ENCODE measurements at regions not wholly inside any gene's neighbourhood (a gene's known extent, or its start where the extent isn't known, plus 50 kb on each side); places are given as distances from the start of the nearest gene placed in this dataset.
A peak's percentile ranks its signal among the peaks of the same experiment; 100 is the strongest.

- Histone ChIP-seq H3K4me3 (ENCODE audit: low read length) (no peak overlapping the region), H3K27ac (ENCODE audit: low read length) (peak overlapping the region; percentile 48), H3K4me1 (ENCODE audit: control insufficient read depth, insufficient read depth, low read length) (peaks cover 21% of the 10 kb centered on the region), H3K27me3 (ENCODE audit: control insufficient read depth, insufficient read depth, low read length) (no peaks in the 10 kb centered on the region), H3K9me3 (ENCODE audit: control insufficient read depth, low read depth, low read length) (no peaks in the 10 kb centered on the region), H3K36me3 (ENCODE audit: control insufficient read depth, insufficient read depth, low read length) (no peaks in the 10 kb centered on the region)
- DNase-seq, result peak; percentile 53 to 82
- 60% methylated on average over 1 of the region's 2 CpGs for WGBS (ENCODE audit: insufficient coverage, low lambda C conversion rate)
These were observed 103.0 kb upstream of the MAML3 start for GRCh38 chr4:140256941-140257340.

- DNase-seq, result peak in 1 of 2 donors; percentile 65
- peaks cover 21% of the 10 kb centered on the region for H3K4me1 ChIP-seq (ENCODE audit: control insufficient read depth, insufficient read depth, low read length)
- no CpG with 5 or more reads among the region's 2 CpGs for WGBS (ENCODE audit: insufficient coverage, low lambda C conversion rate)
- no peaks in the 10 kb centered on the region for H3K36me3 ChIP-seq (ENCODE audit: control insufficient read depth, insufficient read depth, low read length)
- H3K4me3 ChIP-seq (ENCODE audit: low read length), result no peak overlapping the region
- no peaks in the 10 kb centered on the region for H3K27me3 ChIP-seq (ENCODE audit: control insufficient read depth, insufficient read depth, low read length)
- H3K9me3 ChIP-seq (ENCODE audit: control insufficient read depth, low read depth, low read length), result no peaks in the 10 kb centered on the region
- peak overlapping the region; percentile 48 for H3K27ac ChIP-seq (ENCODE audit: low read length)
These were observed 102.4 kb upstream of the MAML3 start for GRCh38 chr4:140256335-140256734.

GRCh38 chr4:140255927-140256326 is 101.9 kb upstream of the MAML3 start:
- Histone ChIP-seq H3K27ac (ENCODE audit: low read length) (no peak overlapping the region), H3K4me1 (ENCODE audit: control insufficient read depth, insufficient read depth, low read length) (peaks cover 21% of the 10 kb centered on the region), H3K4me3 (ENCODE audit: low read length) (no peak overlapping the region), H3K9me3 (ENCODE audit: control insufficient read depth, low read depth, low read length) (no peaks in the 10 kb centered on the region), H3K36me3 (ENCODE audit: control insufficient read depth, insufficient read depth, low read length) (no peaks in the 10 kb centered on the region), H3K27me3 (ENCODE audit: control insufficient read depth, insufficient read depth, low read length) (no peaks in the 10 kb centered on the region)
- DNase-seq, result no peak
- WGBS (ENCODE audit: insufficient coverage, low lambda C conversion rate), result no CpG with 5 or more reads among the region's 1 CpG

GRCh38 chr4:140255467-140255866 is 101.5 kb upstream of the MAML3 start:
- H3K27ac ChIP-seq (ENCODE audit: low read length), result no peak overlapping the region
- WGBS (ENCODE audit: insufficient coverage, low lambda C conversion rate), result no CpG with 5 or more reads among the region's 5 CpGs
- no peak overlapping the region for H3K4me3 ChIP-seq (ENCODE audit: low read length)
- no peaks in the 10 kb centered on the region for H3K27me3 ChIP-seq (ENCODE audit: control insufficient read depth, insufficient read depth, low read length)
- no peak for DNase-seq
- no peaks in the 10 kb centered on the region for H3K9me3 ChIP-seq (ENCODE audit: control insufficient read depth, low read depth, low read length)
- peaks cover 21% of the 10 kb centered on the region for H3K4me1 ChIP-seq (ENCODE audit: control insufficient read depth, insufficient read depth, low read length)
- H3K36me3 ChIP-seq (ENCODE audit: control insufficient read depth, insufficient read depth, low read length), result no peaks in the 10 kb centered on the region

GRCh38 chr4:140254651-140255299 is 100.8 kb upstream of the MAML3 start:
- Histone ChIP-seq H3K27me3 (ENCODE audit: control insufficient read depth, insufficient read depth, low read length) (no peaks in the 10 kb centered on the region), H3K36me3 (ENCODE audit: control insufficient read depth, insufficient read depth, low read length) (no peaks in the 10 kb centered on the region), H3K4me3 (ENCODE audit: low read length) (no peak overlapping the region), H3K4me1 (ENCODE audit: control insufficient read depth, insufficient read depth, low read length) (peaks cover 21% of the 10 kb centered on the region), H3K9me3 (ENCODE audit: control insufficient read depth, low read depth, low read length) (no peaks in the 10 kb centered on the region), H3K27ac (ENCODE audit: low read length) (no peak overlapping the region)
- no CpG with 5 or more reads among the region's 2 CpGs for WGBS (ENCODE audit: insufficient coverage, low lambda C conversion rate)
- no peak for DNase-seq

GRCh38 chr4:140253556-140254027 is 99.6 kb upstream of the MAML3 start:
- H3K27ac ChIP-seq (ENCODE audit: low read length), result peak overlapping the region; percentile 19
- WGBS (ENCODE audit: insufficient coverage, low lambda C conversion rate), result 85% methylated on average over 5 of the region's 8 CpGs
- H3K9me3 ChIP-seq (ENCODE audit: control insufficient read depth, low read depth, low read length), result no peaks in the 10 kb centered on the region
- H3K36me3 ChIP-seq (ENCODE audit: control insufficient read depth, insufficient read depth, low read length), result no peaks in the 10 kb centered on the region
- H3K27me3 ChIP-seq (ENCODE audit: control insufficient read depth, insufficient read depth, low read length), result no peaks in the 10 kb centered on the region
- no peak for DNase-seq
- H3K4me1 ChIP-seq (ENCODE audit: control insufficient read depth, insufficient read depth, low read length), result peaks cover 25% of the 10 kb centered on the region
- H3K4me3 ChIP-seq (ENCODE audit: low read length), result no peak overlapping the region

GRCh38 chr4:140252742-140253555 is 99.0 kb upstream of the MAML3 start:
- H3K36me3 ChIP-seq (ENCODE audit: control insufficient read depth, insufficient read depth, low read length), result no peaks in the 10 kb centered on the region
- peak overlapping the region; percentile 61 for H3K4me3 ChIP-seq (ENCODE audit: low read length)
- peak; percentile 71 to 81 for DNase-seq
- H3K27me3 ChIP-seq (ENCODE audit: control insufficient read depth, insufficient read depth, low read length), result no peaks in the 10 kb centered on the region
- no CpG with 5 or more reads among the region's 72 CpGs for WGBS (ENCODE audit: insufficient coverage, low lambda C conversion rate)
- H3K27ac ChIP-seq (ENCODE audit: low read length), result peak overlapping the region; percentile 63
- H3K4me1 ChIP-seq (ENCODE audit: control insufficient read depth, insufficient read depth, low read length), result peaks cover 24% of the 10 kb centered on the region
- H3K9me3 ChIP-seq (ENCODE audit: control insufficient read depth, low read depth, low read length), result no peaks in the 10 kb centered on the region

GRCh38 chr4:140252141-140252741 is 98.3 kb upstream of the MAML3 start:
- WGBS (ENCODE audit: insufficient coverage, low lambda C conversion rate), result no CpG with 5 or more reads among the region's 19 CpGs
- peaks cover 17% of the 10 kb centered on the region for H3K4me1 ChIP-seq (ENCODE audit: control insufficient read depth, insufficient read depth, low read length)
- DNase-seq, result no peak
- H3K9me3 ChIP-seq (ENCODE audit: control insufficient read depth, low read depth, low read length), result no peaks in the 10 kb centered on the region
- H3K27ac ChIP-seq (ENCODE audit: low read length), result peak overlapping the region; percentile 16
- no peaks in the 10 kb centered on the region for H3K36me3 ChIP-seq (ENCODE audit: control insufficient read depth, insufficient read depth, low read length)
- no peaks in the 10 kb centered on the region for H3K27me3 ChIP-seq (ENCODE audit: control insufficient read depth, insufficient read depth, low read length)
- peak overlapping the region; percentile 61 for H3K4me3 ChIP-seq (ENCODE audit: low read length)

GRCh38 chr4:140251571-140251970 is 97.6 kb upstream of the MAML3 start:
- Histone ChIP-seq H3K4me1 (ENCODE audit: control insufficient read depth, insufficient read depth, low read length) (peaks cover 12% of the 10 kb centered on the region), H3K27me3 (ENCODE audit: control insufficient read depth, insufficient read depth, low read length) (no peaks in the 10 kb centered on the region), H3K9me3 (ENCODE audit: control insufficient read depth, low read depth, low read length) (no peaks in the 10 kb centered on the region), H3K4me3 (ENCODE audit: low read length) (no peak overlapping the region), H3K27ac (ENCODE audit: low read length) (no peak overlapping the region), H3K36me3 (ENCODE audit: control insufficient read depth, insufficient read depth, low read length) (no peaks in the 10 kb centered on the region)
- DNase-seq, result no peak
- WGBS (ENCODE audit: insufficient coverage, low lambda C conversion rate), result no CpG with 5 or more reads among the region's 5 CpGs

GRCh38 chr4:140250989-140251552 is 97.1 kb upstream of the MAML3 start:
- DNase-seq, result no peak
- WGBS (ENCODE audit: insufficient coverage, low lambda C conversion rate), result no CpG with 5 or more reads among the region's 4 CpGs
- Histone ChIP-seq H3K4me3 (ENCODE audit: low read length) (no peak overlapping the region), H3K9me3 (ENCODE audit: control insufficient read depth, low read depth, low read length) (no peaks in the 10 kb centered on the region), H3K4me1 (ENCODE audit: control insufficient read depth, insufficient read depth, low read length) (peaks cover 10% of the 10 kb centered on the region), H3K27ac (ENCODE audit: low read length) (no peak overlapping the region), H3K36me3 (ENCODE audit: control insufficient read depth, insufficient read depth, low read length) (no peaks in the 10 kb centered on the region), H3K27me3 (ENCODE audit: control insufficient read depth, insufficient read depth, low read length) (no peaks in the 10 kb centered on the region)

Measured in large intestine (tissue), 3 donors.